ENCODE measurements at regions not wholly inside any gene's neighbourhood (a gene's known extent, or its start where the extent isn't known, plus 50 kb on each side); places are given as distances from the start of the nearest gene placed in this dataset.

DNA sequence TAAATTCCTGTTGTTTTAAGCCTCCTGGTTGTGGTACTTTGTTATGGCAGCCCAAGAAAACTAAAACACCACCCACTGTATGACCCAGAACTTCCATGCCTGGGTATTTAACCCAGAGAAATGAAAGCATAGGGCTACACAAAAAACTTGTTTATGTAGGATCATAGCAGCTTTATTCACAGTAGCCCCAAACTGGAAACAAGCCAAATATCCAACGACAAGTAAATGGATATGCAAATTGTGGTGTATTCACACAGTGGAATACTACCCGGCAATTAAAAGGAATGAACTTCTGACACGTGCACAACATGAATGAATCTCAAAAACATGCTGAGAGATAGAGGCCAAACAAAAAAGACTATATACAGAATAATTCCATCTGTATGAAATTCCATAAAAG is 62.2 kb upstream of the NAV2 start (continued):
- TF ChIP-seq, protein P1, sequence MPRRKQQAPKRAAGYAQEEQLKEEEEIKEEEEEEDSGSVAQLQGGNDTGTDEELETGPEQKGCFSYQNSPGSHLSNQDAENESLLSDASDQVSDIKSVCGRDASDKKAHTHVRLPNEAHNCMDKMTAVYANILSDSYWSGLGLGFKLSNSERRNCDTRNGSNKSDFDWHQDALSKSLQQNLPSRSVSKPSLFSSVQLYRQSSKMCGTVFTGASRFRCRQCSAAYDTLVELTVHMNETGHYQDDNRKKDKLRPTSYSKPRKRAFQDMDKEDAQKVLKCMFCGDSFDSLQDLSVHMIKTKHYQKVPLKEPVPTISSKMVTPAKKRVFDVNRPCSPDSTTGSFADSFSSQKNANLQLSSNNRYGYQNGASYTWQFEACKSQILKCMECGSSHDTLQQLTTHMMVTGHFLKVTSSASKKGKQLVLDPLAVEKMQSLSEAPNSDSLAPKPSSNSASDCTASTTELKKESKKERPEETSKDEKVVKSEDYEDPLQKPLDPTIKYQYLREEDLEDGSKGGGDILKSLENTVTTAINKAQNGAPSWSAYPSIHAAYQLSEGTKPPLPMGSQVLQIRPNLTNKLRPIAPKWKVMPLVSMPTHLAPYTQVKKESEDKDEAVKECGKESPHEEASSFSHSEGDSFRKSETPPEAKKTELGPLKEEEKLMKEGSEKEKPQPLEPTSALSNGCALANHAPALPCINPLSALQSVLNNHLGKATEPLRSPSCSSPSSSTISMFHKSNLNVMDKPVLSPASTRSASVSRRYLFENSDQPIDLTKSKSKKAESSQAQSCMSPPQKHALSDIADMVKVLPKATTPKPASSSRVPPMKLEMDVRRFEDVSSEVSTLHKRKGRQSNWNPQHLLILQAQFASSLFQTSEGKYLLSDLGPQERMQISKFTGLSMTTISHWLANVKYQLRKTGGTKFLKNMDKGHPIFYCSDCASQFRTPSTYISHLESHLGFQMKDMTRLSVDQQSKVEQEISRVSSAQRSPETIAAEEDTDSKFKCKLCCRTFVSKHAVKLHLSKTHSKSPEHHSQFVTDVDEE (CRISPR knock-in tag; IDR thresholded peaks at IDR 0.05): no peak
- TF ChIP-seq ARNTL (CRISPR knock-in tag; IDR thresholded peaks at IDR 0.05; ENCODE audit: borderline replicate concordance, low read depth) (no peak), ZNF70 (CRISPR knock-in tag; IDR thresholded peaks at IDR 0.05) (no peak)

DNA sequence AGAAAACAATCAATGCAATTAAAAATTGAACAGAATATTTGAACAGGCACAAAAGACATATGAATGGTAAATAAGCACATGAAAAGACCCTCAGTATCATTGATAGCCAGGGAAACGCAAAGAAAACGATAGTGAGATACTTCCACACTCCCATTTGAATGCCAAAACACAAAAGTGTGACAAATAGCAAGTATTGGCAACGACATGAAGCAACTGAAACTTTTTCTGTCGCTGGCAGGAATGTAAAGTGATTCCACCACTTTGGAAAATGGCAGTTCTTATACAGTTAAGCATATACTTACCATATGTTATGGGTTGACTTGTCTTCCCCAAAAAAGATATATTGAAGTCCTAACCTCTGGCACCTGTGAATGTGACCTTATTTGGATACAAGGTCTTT is 62.9 kb upstream of the NAV2 start:
- no peak for TF ChIP-seq SNAI2 (CRISPR knock-in tag; IDR thresholded peaks at IDR 0.05)
- no peak for TF ChIP-seq BACH2 (CRISPR knock-in tag; IDR thresholded peaks at IDR 0.05; ENCODE audit: borderline replicate concordance)
- TF ChIP-seq ARNTL (CRISPR knock-in tag; IDR thresholded peaks at IDR 0.05; ENCODE audit: borderline replicate concordance, low read depth): no peak
- TF ChIP-seq ZNF70 (CRISPR knock-in tag; IDR thresholded peaks at IDR 0.05): no peak
- TF ChIP-seq OSR1 (CRISPR knock-in tag; IDR thresholded peaks at IDR 0.05): no peak
- TF ChIP-seq CSDC2 (CRISPR knock-in tag; IDR thresholded peaks at IDR 0.05): no peak
- TF ChIP-seq, protein P2, sequence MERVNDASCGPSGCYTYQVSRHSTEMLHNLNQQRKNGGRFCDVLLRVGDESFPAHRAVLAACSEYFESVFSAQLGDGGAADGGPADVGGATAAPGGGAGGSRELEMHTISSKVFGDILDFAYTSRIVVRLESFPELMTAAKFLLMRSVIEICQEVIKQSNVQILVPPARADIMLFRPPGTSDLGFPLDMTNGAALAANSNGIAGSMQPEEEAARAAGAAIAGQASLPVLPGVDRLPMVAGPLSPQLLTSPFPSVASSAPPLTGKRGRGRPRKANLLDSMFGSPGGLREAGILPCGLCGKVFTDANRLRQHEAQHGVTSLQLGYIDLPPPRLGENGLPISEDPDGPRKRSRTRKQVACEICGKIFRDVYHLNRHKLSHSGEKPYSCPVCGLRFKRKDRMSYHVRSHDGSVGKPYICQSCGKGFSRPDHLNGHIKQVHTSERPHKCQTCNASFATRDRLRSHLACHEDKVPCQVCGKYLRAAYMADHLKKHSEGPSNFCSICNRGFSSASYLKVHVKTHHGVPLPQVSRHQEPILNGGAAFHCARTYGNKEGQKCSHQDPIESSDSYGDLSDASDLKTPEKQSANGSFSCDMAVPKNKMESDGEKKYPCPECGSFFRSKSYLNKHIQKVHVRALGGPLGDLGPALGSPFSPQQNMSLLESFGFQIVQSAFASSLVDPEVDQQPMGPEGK (CRISPR knock-in tag; IDR thresholded peaks at IDR 0.05; ENCODE audit: borderline replicate concordance): no peak
- TF ChIP-seq TOX (CRISPR knock-in tag; IDR thresholded peaks at IDR 0.05; ENCODE audit: borderline replicate concordance): no peak
- TF ChIP-seq ZNF8 (CRISPR knock-in tag; IDR thresholded peaks at IDR 0.05): no peak
- no peak for TF ChIP-seq ISL1 (CRISPR knock-in tag; IDR thresholded peaks at IDR 0.05)
- TF ChIP-seq ZFP30 (CRISPR knock-in tag; IDR thresholded peaks at IDR 0.05): no peak
- TF ChIP-seq TCF4 (CRISPR knock-in tag; IDR thresholded peaks at IDR 0.05; ENCODE audit: borderline replicate concordance): no peak
- ATAC-seq: no peak

DNA sequence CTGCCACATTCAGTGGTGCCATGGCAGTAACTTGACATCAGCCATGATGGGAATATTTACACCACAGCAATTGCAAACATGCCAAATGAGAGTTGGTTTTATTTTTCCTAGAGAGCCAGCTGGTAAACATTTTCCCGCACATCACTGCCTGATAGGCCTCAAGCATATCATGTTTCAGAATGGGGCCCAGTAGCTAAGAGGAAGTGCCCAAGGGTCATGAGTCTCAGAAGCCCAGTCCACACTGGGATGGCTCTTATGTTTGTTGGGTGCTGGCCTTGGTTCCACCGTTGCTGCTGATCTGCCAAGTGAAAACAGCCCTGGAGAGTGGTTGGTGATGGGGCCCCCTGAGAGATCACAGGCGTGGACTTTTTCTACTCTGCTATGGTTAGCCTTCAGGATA is 64.3 kb upstream of the NAV2 start:
- no peak for ATAC-seq
- TF ChIP-seq BACH2 (CRISPR knock-in tag; IDR thresholded peaks at IDR 0.05; ENCODE audit: borderline replicate concordance) (no peak), ZNF8 (CRISPR knock-in tag; IDR thresholded peaks at IDR 0.05) (no peak), PPARA (CRISPR knock-in tag; IDR thresholded peaks at IDR 0.05; ENCODE audit: borderline replicate concordance) (no peak), TCF4 (CRISPR knock-in tag; IDR thresholded peaks at IDR 0.05; ENCODE audit: borderline replicate concordance) (no peak), RARB (CRISPR knock-in tag; IDR thresholded peaks at IDR 0.05) (no peak), GLIS3 (CRISPR knock-in tag; IDR thresholded peaks at IDR 0.05) (no peak), ISL1 (CRISPR knock-in tag; IDR thresholded peaks at IDR 0.05) (no peak), CSDC2 (CRISPR knock-in tag; IDR thresholded peaks at IDR 0.05) (no peak), ZC3H10 (CRISPR knock-in tag; IDR thresholded peaks at IDR 0.05) (no peak), ARNTL (CRISPR knock-in tag; IDR thresholded peaks at IDR 0.05; ENCODE audit: borderline replicate concordance, low read depth) (no peak), ZFP3 (CRISPR knock-in tag; IDR thresholded peaks at IDR 0.05) (no peak), TOX (CRISPR knock-in tag; IDR thresholded peaks at IDR 0.05; ENCODE audit: borderline replicate concordance) (no peak), ZNF565 (CRISPR knock-in tag; conservative IDR thresholded peaks at IDR 0.05; ENCODE audit: low read depth) (no peak), SNAI2 (CRISPR knock-in tag; IDR thresholded peaks at IDR 0.05) (no peak), ZNF70 (CRISPR knock-in tag; IDR thresholded peaks at IDR 0.05) (no peak)
- TF ChIP-seq, protein P3, sequence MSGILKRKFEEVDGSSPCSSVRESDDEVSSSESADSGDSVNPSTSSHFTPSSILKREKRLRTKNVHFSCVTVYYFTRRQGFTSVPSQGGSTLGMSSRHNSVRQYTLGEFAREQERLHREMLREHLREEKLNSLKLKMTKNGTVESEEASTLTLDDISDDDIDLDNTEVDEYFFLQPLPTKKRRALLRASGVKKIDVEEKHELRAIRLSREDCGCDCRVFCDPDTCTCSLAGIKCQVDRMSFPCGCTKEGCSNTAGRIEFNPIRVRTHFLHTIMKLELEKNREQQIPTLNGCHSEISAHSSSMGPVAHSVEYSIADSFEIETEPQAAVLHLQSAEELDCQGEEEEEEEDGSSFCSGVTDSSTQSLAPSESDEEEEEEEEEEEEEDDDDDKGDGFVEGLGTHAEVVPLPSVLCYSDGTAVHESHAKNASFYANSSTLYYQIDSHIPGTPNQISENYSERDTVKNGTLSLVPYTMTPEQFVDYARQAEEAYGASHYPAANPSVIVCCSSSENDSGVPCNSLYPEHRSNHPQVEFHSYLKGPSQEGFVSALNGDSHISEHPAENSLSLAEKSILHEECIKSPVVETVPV (CRISPR knock-in tag; IDR thresholded peaks at IDR 0.05): no peak
- TF ChIP-seq, protein P4, sequence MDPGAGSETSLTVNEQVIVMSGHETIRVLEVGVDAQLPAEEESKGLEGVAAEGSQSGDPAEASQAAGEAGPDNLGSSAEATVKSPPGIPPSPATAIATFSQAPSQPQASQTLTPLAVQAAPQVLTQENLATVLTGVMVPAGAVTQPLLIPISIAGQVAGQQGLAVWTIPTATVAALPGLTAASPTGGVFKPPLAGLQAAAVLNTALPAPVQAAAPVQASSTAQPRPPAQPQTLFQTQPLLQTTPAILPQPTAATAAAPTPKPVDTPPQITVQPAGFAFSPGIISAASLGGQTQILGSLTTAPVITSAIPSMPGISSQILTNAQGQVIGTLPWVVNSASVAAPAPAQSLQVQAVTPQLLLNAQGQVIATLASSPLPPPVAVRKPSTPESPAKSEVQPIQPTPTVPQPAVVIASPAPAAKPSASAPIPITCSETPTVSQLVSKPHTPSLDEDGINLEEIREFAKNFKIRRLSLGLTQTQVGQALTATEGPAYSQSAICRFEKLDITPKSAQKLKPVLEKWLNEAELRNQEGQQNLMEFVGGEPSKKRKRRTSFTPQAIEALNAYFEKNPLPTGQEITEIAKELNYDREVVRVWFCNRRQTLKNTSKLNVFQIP (CRISPR knock-in tag; IDR thresholded peaks at IDR 0.05; ENCODE audit: borderline replicate concordance, low read depth): no peak
- TF ChIP-seq, protein P1 (CRISPR knock-in tag; IDR thresholded peaks at IDR 0.05): no peak
- TF ChIP-seq, protein P2 (CRISPR knock-in tag; IDR thresholded peaks at IDR 0.05; ENCODE audit: borderline replicate concordance): no peak
- TF ChIP-seq, protein P5, sequence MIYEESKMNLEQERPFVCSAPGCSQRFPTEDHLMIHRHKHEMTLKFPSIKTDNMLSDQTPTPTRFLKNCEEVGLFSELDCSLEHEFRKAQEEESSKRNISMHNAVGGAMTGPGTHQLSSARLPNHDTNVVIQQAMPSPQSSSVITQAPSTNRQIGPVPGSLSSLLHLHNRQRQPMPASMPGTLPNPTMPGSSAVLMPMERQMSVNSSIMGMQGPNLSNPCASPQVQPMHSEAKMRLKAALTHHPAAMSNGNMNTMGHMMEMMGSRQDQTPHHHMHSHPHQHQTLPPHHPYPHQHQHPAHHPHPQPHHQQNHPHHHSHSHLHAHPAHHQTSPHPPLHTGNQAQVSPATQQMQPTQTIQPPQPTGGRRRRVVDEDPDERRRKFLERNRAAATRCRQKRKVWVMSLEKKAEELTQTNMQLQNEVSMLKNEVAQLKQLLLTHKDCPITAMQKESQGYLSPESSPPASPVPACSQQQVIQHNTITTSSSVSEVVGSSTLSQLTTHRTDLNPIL (CRISPR knock-in tag; IDR thresholded peaks at IDR 0.05; ENCODE audit: low read depth): no peak
